VCaP (cell line): ENCODE measurements at regions not wholly inside any gene's neighbourhood (a gene's known extent, or its start where the extent isn't known, plus 50 kb on each side); places are given as distances from the start of the nearest gene placed in this dataset.

Experiments used
- H3K27ac ChIP-seq: fragments of 450-650 bp; 2 replicates; pipeline ENCODE4 v1.5.1; 2017
- TF ChIP-seq, protein P1 (sequence below): fragments of 450-650 bp; conservative IDR thresholded peaks from 2 replicates; pipeline ENCODE4 v1.5.1; 2017; ENCODE audit warnings: mild to moderate bottlenecking, moderate library complexity

DNA sequence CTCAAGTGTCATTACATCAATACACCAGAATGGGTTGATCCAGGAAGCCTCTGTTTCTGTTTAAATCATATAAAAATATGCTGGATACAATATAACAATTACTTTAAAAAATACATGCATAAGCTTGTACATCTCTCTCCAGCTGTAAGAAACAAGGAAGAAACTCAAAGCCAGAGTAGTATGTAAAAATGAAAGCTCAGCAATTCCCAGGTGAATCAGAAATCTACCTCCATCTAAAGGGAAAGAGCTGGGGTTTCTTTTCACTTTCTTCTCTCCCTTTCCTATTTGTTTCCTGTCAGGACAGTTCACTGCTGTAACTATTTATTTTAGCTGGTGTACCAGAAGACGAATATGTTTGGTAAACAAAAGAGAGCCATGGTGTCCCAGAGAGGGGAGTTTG lies 301.0 kb upstream of the C1orf87 start:
- H3K27ac ChIP-seq: peak overlapping the region; percentile 40
- TF ChIP-seq, protein P1, sequence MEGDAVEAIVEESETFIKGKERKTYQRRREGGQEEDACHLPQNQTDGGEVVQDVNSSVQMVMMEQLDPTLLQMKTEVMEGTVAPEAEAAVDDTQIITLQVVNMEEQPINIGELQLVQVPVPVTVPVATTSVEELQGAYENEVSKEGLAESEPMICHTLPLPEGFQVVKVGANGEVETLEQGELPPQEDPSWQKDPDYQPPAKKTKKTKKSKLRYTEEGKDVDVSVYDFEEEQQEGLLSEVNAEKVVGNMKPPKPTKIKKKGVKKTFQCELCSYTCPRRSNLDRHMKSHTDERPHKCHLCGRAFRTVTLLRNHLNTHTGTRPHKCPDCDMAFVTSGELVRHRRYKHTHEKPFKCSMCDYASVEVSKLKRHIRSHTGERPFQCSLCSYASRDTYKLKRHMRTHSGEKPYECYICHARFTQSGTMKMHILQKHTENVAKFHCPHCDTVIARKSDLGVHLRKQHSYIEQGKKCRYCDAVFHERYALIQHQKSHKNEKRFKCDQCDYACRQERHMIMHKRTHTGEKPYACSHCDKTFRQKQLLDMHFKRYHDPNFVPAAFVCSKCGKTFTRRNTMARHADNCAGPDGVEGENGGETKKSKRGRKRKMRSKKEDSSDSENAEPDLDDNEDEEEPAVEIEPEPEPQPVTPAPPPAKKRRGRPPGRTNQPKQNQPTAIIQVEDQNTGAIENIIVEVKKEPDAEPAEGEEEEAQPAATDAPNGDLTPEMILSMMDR: no peak

DNA sequence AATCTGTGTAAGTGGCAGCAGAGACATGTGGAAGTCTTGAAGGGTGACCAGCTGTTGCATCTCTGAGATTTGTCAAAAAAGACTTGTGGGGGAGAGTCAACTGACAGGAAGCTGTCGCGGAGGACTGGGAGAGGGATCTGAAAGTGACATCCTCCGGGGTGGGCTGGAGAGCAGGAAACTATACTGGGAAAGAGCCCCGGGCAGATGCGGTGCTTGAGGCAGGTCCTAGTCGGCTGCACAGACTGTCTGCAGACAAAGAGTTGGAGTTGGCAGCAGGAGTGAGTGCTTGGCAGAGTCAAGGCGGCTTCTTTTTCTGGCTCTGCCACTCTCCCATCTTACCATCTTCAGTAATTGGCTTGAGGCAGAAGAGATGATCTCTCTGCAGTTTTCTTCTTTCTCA lies 294.0 kb upstream of the C1orf87 start:
- TF ChIP-seq, protein P1: no peak
- no peak overlapping the region for H3K27ac ChIP-seq

DNA sequence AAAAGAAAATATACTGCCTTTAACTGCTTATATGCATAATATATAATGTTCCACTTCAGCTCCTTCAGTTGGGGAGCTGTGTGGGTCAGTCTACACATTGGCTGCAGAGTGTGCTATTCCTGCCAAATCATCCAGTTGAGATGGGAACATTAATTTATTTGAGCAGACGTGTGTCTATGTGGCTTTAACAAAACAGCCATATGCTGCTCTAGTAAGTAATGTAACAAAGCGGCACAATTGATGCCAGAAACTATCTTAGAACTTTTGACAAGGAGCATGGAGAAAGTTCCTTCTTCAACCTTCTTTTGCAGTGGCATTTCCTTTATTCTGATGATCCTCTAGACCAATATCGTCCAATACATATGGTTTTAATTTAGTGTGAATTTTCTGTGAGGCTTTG lies 285.9 kb upstream of the C1orf87 start:
- TF ChIP-seq, protein P1: no peak
- no peak overlapping the region for H3K27ac ChIP-seq

DNA sequence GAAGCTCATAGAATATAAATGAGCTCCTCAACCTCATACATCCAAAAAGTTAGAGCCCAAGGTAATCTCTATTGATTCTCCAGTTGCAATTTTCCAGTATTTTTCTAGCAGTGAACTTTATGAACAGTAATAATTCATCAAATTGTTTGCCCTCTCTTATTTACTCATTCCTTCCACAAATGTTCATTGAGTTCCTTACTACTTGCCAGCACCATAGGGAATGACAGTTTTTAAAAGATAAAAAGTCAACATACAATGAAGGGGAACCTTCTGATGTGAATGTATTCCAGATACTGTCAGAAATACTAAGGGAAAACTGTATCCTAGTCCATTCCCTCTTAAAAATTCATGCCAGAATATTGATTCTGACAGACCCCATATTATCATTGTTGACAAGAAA lies 277.0 kb upstream of the C1orf87 start:
- H3K27ac ChIP-seq: peak overlapping the region; percentile 60
- TF ChIP-seq, protein P1: no peak

DNA sequence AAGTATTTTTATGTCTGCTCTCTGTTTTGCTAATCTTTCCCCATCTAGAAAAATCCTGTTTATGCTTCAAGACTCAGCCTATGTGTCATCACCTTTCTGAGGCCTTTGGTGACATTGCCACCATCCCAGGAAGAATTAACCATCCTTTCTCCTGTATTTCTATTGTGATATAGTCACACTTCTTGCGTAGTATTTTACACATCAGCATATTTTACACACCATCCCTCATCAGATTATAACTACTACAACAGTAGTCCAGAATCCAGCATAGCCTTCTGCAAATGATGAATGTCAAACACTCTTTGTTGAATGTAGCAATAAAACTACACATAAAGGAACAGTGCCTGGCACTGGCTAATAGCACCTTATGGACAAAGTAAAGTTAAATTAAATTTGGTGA lies 275.3 kb upstream of the C1orf87 start:
- TF ChIP-seq, protein P1: no peak
- H3K27ac ChIP-seq: no peak overlapping the region

DNA sequence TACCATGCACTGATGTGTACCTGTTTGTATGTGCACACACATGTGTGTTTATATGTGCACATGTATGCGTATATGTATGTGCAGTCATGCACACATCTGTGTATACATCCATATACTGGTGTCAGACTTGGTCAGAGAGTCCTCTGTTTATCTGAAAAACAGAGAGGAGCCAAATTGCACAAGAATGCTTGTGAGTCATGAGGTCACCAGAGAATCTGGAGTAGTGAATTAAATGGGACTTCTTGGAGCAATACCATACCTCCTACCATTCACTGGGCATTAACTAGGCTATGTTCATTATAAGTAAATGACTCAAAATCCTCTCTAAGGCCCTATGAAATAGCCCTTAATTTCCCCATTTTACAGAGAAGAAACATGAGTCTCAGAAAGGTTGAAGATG lies 272.1 kb upstream of the C1orf87 start:
- H3K27ac ChIP-seq: no peak overlapping the region
- TF ChIP-seq, protein P1: no peak

DNA sequence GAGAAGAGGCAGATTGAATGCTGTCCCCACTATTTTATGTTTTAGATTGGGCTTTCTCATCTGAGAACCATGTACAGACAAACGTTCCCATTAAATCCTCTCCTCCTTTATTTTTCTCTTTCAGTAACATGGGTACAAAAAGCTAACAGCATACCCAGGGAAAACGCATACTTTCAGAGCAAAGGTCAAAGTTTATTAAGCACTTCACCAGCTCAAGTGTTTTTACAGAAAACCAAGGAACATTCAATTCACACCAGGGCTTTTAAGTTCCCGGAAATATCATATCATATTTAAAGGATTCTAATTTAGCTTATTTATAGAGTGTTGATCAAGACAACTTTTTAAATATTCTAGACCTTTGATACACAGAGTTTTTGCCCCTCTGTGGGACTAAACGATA lies 271.5 kb upstream of the C1orf87 start:
- H3K27ac ChIP-seq: no peak overlapping the region
- TF ChIP-seq, protein P1: no peak

DNA sequence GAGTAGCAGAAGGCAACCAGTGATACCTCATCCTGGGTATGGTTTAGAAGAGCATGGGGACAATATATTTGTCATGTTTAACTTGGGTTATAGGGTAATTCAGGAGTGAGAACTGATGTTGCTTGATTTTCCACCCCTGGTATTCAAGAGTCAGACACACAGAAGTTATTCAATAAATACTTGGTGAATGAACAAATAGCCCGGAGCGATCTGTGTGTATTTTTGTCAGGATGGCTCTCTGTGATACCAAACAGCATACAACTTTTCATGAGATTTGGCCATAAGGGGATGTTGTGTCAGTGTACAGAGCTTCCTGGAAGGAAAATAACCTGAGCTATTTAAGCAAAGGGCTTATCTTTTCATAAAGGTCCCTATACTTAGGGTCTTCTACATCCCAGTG lies 270.2 kb upstream of the C1orf87 start:
- H3K27ac ChIP-seq: no peak overlapping the region
- TF ChIP-seq, protein P1: no peak
